ENCODE measurements at regions not wholly inside any gene's neighbourhood (a gene's known extent, or its start where the extent isn't known, plus 50 kb on each side); places are given as distances from the start of the nearest gene placed in this dataset.

GRCh38 chr22:49118065-49118464 lies 709.6 kb downstream of the BRD1 start:
- TF ChIP-seq NFAT5 (CRISPR knock-in tag; IDR thresholded peaks at IDR 0.05) (no peak), SMARCC2 (IDR thresholded peaks at IDR 0.05) (no peak), REST (IDR thresholded peaks at IDR 0.05; ENCODE audit: borderline replicate concordance in 1 of 2, low read depth in 1 of 2, low read length in 2 of 2) (no peak), TBP (CRISPR knock-in tag; IDR thresholded peaks at IDR 0.05) (no peak), TCF7L2 (IDR thresholded peaks at IDR 0.05; ENCODE audit: low read depth, low read length) (no peak)

All from HepG2 (cell line).